Natural killer cell (primary cell): ENCODE measurements at regions not wholly inside any gene's neighbourhood (a gene's known extent, or its start where the extent isn't known, plus 50 kb on each side); places are given as distances from the start of the nearest gene placed in this dataset.

Source experiments
- ATAC-seq, 3 donors: fragments of 150-1000 bp in 2 of 3; fragments of 200-7000 bp in 1 of 3; cut with Tn5 transposase; 1 replicate in 1 of 3; 2 replicates in 2 of 3; pipeline ENCODE4 v1.10.0; 2021; ENCODE audit warnings: mild to moderate bottlenecking in 2 of 3, moderate library complexity in 2 of 3
- DNase-seq, 2 donors: peaks; one replicate each; pipeline versions ENCODE4 v3.0.0 to v3.0.0-alpha.2; 2013 to 2021; ENCODE audit warnings: mixed read lengths in 1 of 2
- H3K27ac ChIP-seq: one replicate; pipeline ENCODE4 v1.5.1; 2013; ENCODE audit warnings: mild to moderate bottlenecking, low read length
- H3K27me3 ChIP-seq: one replicate; pipeline ENCODE4 v1.6.1; 2013; ENCODE audit warnings: low read length; ENCODE audit not compliant: control insufficient read depth, insufficient read depth
- H3K36me3 ChIP-seq: one replicate; pipeline ENCODE4 v1.6.1; 2013; ENCODE audit warnings: low read length; ENCODE audit not compliant: control insufficient read depth, insufficient read depth
- H3K4me1 ChIP-seq: one replicate; pipeline ENCODE4 v1.6.1; 2013; ENCODE audit warnings: low read length; ENCODE audit not compliant: control insufficient read depth, insufficient read depth
- H3K4me3 ChIP-seq: one replicate; pipeline ENCODE4 v1.5.1; 2013; ENCODE audit warnings: low read length
- H3K9me3 ChIP-seq: one replicate; pipeline ENCODE4 v1.6.1; 2013; ENCODE audit warnings: low read length; ENCODE audit not compliant: control insufficient read depth, insufficient read depth
- H3K27ac Mint-ChIP-seq, 2 donors: one replicate each; pipeline ENCODE4 v1.8.0; 2022; ENCODE audit warnings: mild to moderate bottlenecking in 2 of 2, mixed read lengths in 2 of 2, moderate library complexity in 1 of 2
- H3K27me3 Mint-ChIP-seq, 2 donors: one replicate each; pipeline ENCODE4 v1.8.0; 2022; ENCODE audit warnings: low read depth in 2 of 2, mixed read lengths in 2 of 2
- H3K36me3 Mint-ChIP-seq: one replicate; pipeline ENCODE4 v1.8.0; 2022; ENCODE audit warnings: mixed read lengths
- H3K4me1 Mint-ChIP-seq, 2 donors: one replicate each; pipeline ENCODE4 v1.8.0; 2022; ENCODE audit warnings: mixed read lengths in 2 of 2
- H3K4me3 Mint-ChIP-seq: one replicate; pipeline ENCODE4 v1.8.0; 2022; ENCODE audit warnings: mild to moderate bottlenecking, moderate library complexity, mixed read lengths
- H3K9me3 Mint-ChIP-seq, 2 donors: one replicate each; pipeline ENCODE4 v1.8.0; 2022; ENCODE audit warnings: mixed read lengths in 2 of 2
- CTCF ChIP-seq: fragments of 200-600 bp; IDR thresholded peaks from one replicate; pipeline ENCODE4 v1.8.0; 2022; ENCODE audit warnings: antibody characterized with exemption
- WGBS: methylation state at CpG from one replicate; pipeline ENCODE4 v1.1.7; 2013; ENCODE audit warnings: missing lambda C conversion rate; ENCODE audit not compliant: insufficient coverage; 5-methylcytosine and 5-hydroxymethylcytosine counted together
- intact Hi-C: fragments of 100-400 bp; cut with micrococcal nuclease; formaldehyde crosslinking; loops from one replicate; pipeline ENCODE4 v1.14.2; 2022

GRCh38 chr3:174431717-174432116 is 427.4 kb upstream of the NAALADL2 start:
- H3K9me3 Mint-ChIP-seq = peaks cover 2 to 7% of the 10 kb centered on the region in 2 donors

GRCh38 chr3:174436367-174436766 is 422.8 kb upstream of the NAALADL2 start:
- DNase-seq = no peak
- Histone ChIP-seq H3K36me3 (no peaks in the 10 kb centered on the region), H3K9me3 (no peaks in the 10 kb centered on the region), H3K4me1 (peaks cover 3% of the 10 kb centered on the region), H3K4me3 (no peak overlapping the region), H3K27ac (no peak overlapping the region), H3K27me3 (no peaks in the 10 kb centered on the region)
- WGBS = 0% methylated on average over 1 of the region's 1 CpG
- intact Hi-C loops = no loop called here
- peaks cover 2 to 10% of the 10 kb centered on the region in 2 donors for H3K9me3 Mint-ChIP-seq
- peaks cover 6 to 7% of the 10 kb centered on the region in 2 donors for H3K4me1 Mint-ChIP-seq
- H3K27ac Mint-ChIP-seq = no peak overlapping the region
- no peak for TF ChIP-seq CTCF
- no peaks in the 10 kb centered on the region for H3K36me3 Mint-ChIP-seq
- peaks cover 5 to 10% of the 10 kb centered on the region in 2 donors for H3K27me3 Mint-ChIP-seq
- no peak overlapping the region for H3K4me3 Mint-ChIP-seq
- ATAC-seq = no peak

More at GRCh38 chr3:174431717-174432116, 427.4 kb upstream of the NAALADL2 start:
- ATAC-seq (no peak), DNase-seq (no peak)
- no peaks in the 10 kb centered on the region for H3K4me1 ChIP-seq
- H3K4me3 ChIP-seq = no peak overlapping the region
- 88% methylated on average over 2 of the region's 2 CpGs for WGBS
- H3K4me3 Mint-ChIP-seq = no peak overlapping the region
- H3K4me1 Mint-ChIP-seq = no peaks in the 10 kb centered on the region
- no peaks in the 10 kb centered on the region for H3K36me3 ChIP-seq
- intact Hi-C loops = no loop called here
- H3K27me3 Mint-ChIP-seq = no peaks in the 10 kb centered on the region
- no peaks in the 10 kb centered on the region for H3K36me3 Mint-ChIP-seq
- no peak overlapping the region for H3K27ac ChIP-seq
- H3K27ac Mint-ChIP-seq = no peak overlapping the region
- TF ChIP-seq CTCF = no peak
- no peaks in the 10 kb centered on the region for H3K9me3 ChIP-seq
- H3K27me3 ChIP-seq = no peaks in the 10 kb centered on the region

- ATAC-seq (no peak), DNase-seq (no peak)
- H3K36me3 ChIP-seq = no peaks in the 10 kb centered on the region
- H3K36me3 Mint-ChIP-seq = no peaks in the 10 kb centered on the region
- H3K27me3 ChIP-seq = no peaks in the 10 kb centered on the region
- intact Hi-C loops = no loop called here
- H3K4me1 Mint-ChIP-seq = peaks cover 11 to 12% of the 10 kb centered on the region in 2 donors
- H3K4me3 ChIP-seq = no peak overlapping the region
- no peak overlapping the region for H3K27ac Mint-ChIP-seq
- no peak overlapping the region for H3K27ac ChIP-seq
- peaks cover 8 to 10% of the 10 kb centered on the region in 2 donors for H3K27me3 Mint-ChIP-seq
- no peak overlapping the region for H3K4me3 Mint-ChIP-seq
- H3K9me3 Mint-ChIP-seq = peaks cover 2 to 10% of the 10 kb centered on the region in 2 donors
- WGBS = 75% methylated on average over 4 of the region's 5 CpGs
- no peaks in the 10 kb centered on the region for H3K9me3 ChIP-seq
- H3K4me1 ChIP-seq = peaks cover 6% of the 10 kb centered on the region
- TF ChIP-seq CTCF = no peak
Measured at GRCh38 chr3:174438501-174439145, 420.5 kb upstream of the NAALADL2 start.
